ENCODE measurements at regions not wholly inside any gene's neighbourhood (a gene's known extent, or its start where the extent isn't known, plus 50 kb on each side); places are given as distances from the start of the nearest gene placed in this dataset.

GRCh38 chr10:33550811-33551210, 216.3 kb upstream of the NRP1 start:
- Histone ChIP-seq H3K4me1 (ENCODE audit: control extremely low read depth in 1 of 4, control insufficient read depth in 4 of 4, insufficient read depth in 4 of 4, low read length in 3 of 4) (no peaks in the 10 kb centered on the region), H3K36me3 (ENCODE audit: control insufficient read depth in 4 of 4, insufficient read depth in 4 of 4, low read length in 3 of 4) (no peaks in the 10 kb centered on the region), H3K9me3 (ENCODE audit: control extremely low read depth in 1 of 5, control insufficient read depth in 4 of 5, insufficient read depth in 2 of 5, low read depth in 1 of 5, low read length in 4 of 5) (peaks cover 0 to 2% (median 0%) of the 10 kb centered on the region in 5 experiments), H3K4me3 (ENCODE audit: control insufficient read depth in 1 of 7, extremely low read depth in 1 of 7, insufficient read depth in 4 of 7, low read depth in 2 of 7, low read length in 6 of 7) (no peak overlapping the region), H3K27me3 (replicated peaks in 2 of 5; ENCODE audit: control insufficient read depth in 4 of 5, insufficient read depth in 5 of 5, low read length in 4 of 5) (peaks cover 0 to 12% (median 6%) of the 10 kb centered on the region in 5 experiments), H3K27ac (ENCODE audit: insufficient read depth in 1 of 2, low read depth in 1 of 2, low read length in 2 of 2, poor library complexity in 1 of 2, severe bottlenecking in 2 of 2) (no peak overlapping the region)
- DNase-seq: no peak
- ChIA-PET POLR2A (no interaction called here), CTCF (no interaction called here)
- WGBS (ENCODE audit: insufficient coverage): 100% methylated on average over 1 of the region's 1 CpG

- 90% methylated on average over 2 of the region's 2 CpGs for WGBS (ENCODE audit: insufficient coverage)
- no peak for DNase-seq
- Histone ChIP-seq H3K27ac (ENCODE audit: insufficient read depth in 1 of 2, low read depth in 1 of 2, low read length in 2 of 2, poor library complexity in 1 of 2, severe bottlenecking in 2 of 2) (no peak overlapping the region), H3K27me3 (replicated peaks in 2 of 5; ENCODE audit: control insufficient read depth in 4 of 5, insufficient read depth in 5 of 5, low read length in 4 of 5) (peaks cover 0 to 6% (median under 1%) of the 10 kb centered on the region in 5 experiments), H3K4me1 (ENCODE audit: control extremely low read depth in 1 of 4, control insufficient read depth in 4 of 4, insufficient read depth in 4 of 4, low read length in 3 of 4) (no peaks in the 10 kb centered on the region), H3K4me3 (ENCODE audit: control insufficient read depth in 1 of 7, extremely low read depth in 1 of 7, insufficient read depth in 4 of 7, low read depth in 2 of 7, low read length in 6 of 7) (no peak overlapping the region), H3K36me3 (ENCODE audit: control insufficient read depth in 4 of 4, insufficient read depth in 4 of 4, low read length in 3 of 4) (no peaks in the 10 kb centered on the region), H3K9me3 (ENCODE audit: control extremely low read depth in 1 of 5, control insufficient read depth in 4 of 5, insufficient read depth in 2 of 5, low read depth in 1 of 5, low read length in 4 of 5) (peaks cover 0 to 2% (median 1%) of the 10 kb centered on the region in 5 experiments)
- ChIA-PET POLR2A (no interaction called here), CTCF (no interaction called here)
Observed at GRCh38 chr10:33547976-33548375, 213.5 kb upstream of the NRP1 start.

GRCh38 chr10:33546031-33546430, 211.6 kb upstream of the NRP1 start:
- H3K27me3 ChIP-seq (replicated peaks in 2 of 5; ENCODE audit: control insufficient read depth in 4 of 5, insufficient read depth in 5 of 5, low read length in 4 of 5): peaks cover 0 to 4% (median 0%) of the 10 kb centered on the region in 5 experiments
- DNase-seq: no peak
- no peak overlapping the region for H3K4me3 ChIP-seq (ENCODE audit: control insufficient read depth in 1 of 7, extremely low read depth in 1 of 7, insufficient read depth in 4 of 7, low read depth in 2 of 7, low read length in 6 of 7)
- H3K4me1 ChIP-seq (ENCODE audit: control extremely low read depth in 1 of 4, control insufficient read depth in 4 of 4, insufficient read depth in 4 of 4, low read length in 3 of 4): no peaks in the 10 kb centered on the region
- no peak overlapping the region for H3K27ac ChIP-seq (ENCODE audit: insufficient read depth in 1 of 2, low read depth in 1 of 2, low read length in 2 of 2, poor library complexity in 1 of 2, severe bottlenecking in 2 of 2)
- ChIA-PET CTCF (no interaction called here), POLR2A (no interaction called here)
- 100% methylated on average over 1 of the region's 1 CpG for whole genome bisulfite sequencing (ENCODE audit: insufficient coverage)
- H3K36me3 ChIP-seq (ENCODE audit: control insufficient read depth in 4 of 4, insufficient read depth in 4 of 4, low read length in 3 of 4): no peaks in the 10 kb centered on the region
- peaks cover 0 to 2% (median 0%) of the 10 kb centered on the region in 5 experiments for H3K9me3 ChIP-seq (ENCODE audit: control extremely low read depth in 1 of 5, control insufficient read depth in 4 of 5, insufficient read depth in 2 of 5, low read depth in 1 of 5, low read length in 4 of 5)

GRCh38 chr10:33542752-33543505, 208.5 kb upstream of the NRP1 start:
- Histone ChIP-seq H3K27ac (ENCODE audit: insufficient read depth in 1 of 2, low read depth in 1 of 2, low read length in 2 of 2, poor library complexity in 1 of 2, severe bottlenecking in 2 of 2) (no peak overlapping the region), H3K4me1 (ENCODE audit: control extremely low read depth in 1 of 4, control insufficient read depth in 4 of 4, insufficient read depth in 4 of 4, low read length in 3 of 4) (no peaks in the 10 kb centered on the region), H3K9me3 (ENCODE audit: control extremely low read depth in 1 of 5, control insufficient read depth in 4 of 5, insufficient read depth in 2 of 5, low read depth in 1 of 5, low read length in 4 of 5) (peaks cover 0 to 2% (median 0%) of the 10 kb centered on the region in 5 experiments), H3K27me3 (replicated peaks in 2 of 5; ENCODE audit: control insufficient read depth in 4 of 5, insufficient read depth in 5 of 5, low read length in 4 of 5) (peaks cover 0 to 6% (median 2%) of the 10 kb centered on the region in 5 experiments), H3K4me3 (ENCODE audit: control insufficient read depth in 1 of 7, extremely low read depth in 1 of 7, insufficient read depth in 4 of 7, low read depth in 2 of 7, low read length in 6 of 7) (no peak overlapping the region), H3K36me3 (ENCODE audit: control insufficient read depth in 4 of 4, insufficient read depth in 4 of 4, low read length in 3 of 4) (no peaks in the 10 kb centered on the region)
- POLR2A ChIA-PET: no interaction called here
- no peak for DNase-seq
- CTCF ChIA-PET: no interaction called here
- no CpG with 5 or more reads among the region's 2 CpGs for WGBS (ENCODE audit: insufficient coverage)

- Histone ChIP-seq H3K36me3 (ENCODE audit: control insufficient read depth in 4 of 4, insufficient read depth in 4 of 4, low read length in 3 of 4) (no peaks in the 10 kb centered on the region), H3K27ac (ENCODE audit: insufficient read depth in 1 of 2, low read depth in 1 of 2, low read length in 2 of 2, poor library complexity in 1 of 2, severe bottlenecking in 2 of 2) (no peak overlapping the region), H3K27me3 (replicated peaks in 2 of 5; ENCODE audit: control insufficient read depth in 4 of 5, insufficient read depth in 5 of 5, low read length in 4 of 5) (peaks cover 0 to 6% (median 4%) of the 10 kb centered on the region in 5 experiments), H3K9me3 (ENCODE audit: control extremely low read depth in 1 of 5, control insufficient read depth in 4 of 5, insufficient read depth in 2 of 5, low read depth in 1 of 5, low read length in 4 of 5) (peaks cover 0 to 2% (median 0%) of the 10 kb centered on the region in 5 experiments), H3K4me3 (ENCODE audit: control insufficient read depth in 1 of 7, extremely low read depth in 1 of 7, insufficient read depth in 4 of 7, low read depth in 2 of 7, low read length in 6 of 7) (no peak overlapping the region), H3K4me1 (ENCODE audit: control extremely low read depth in 1 of 4, control insufficient read depth in 4 of 4, insufficient read depth in 4 of 4, low read length in 3 of 4) (no peaks in the 10 kb centered on the region)
- ChIA-PET POLR2A (no interaction called here), CTCF (no interaction called here)
- WGBS (ENCODE audit: insufficient coverage): 93% methylated on average over 3 of the region's 4 CpGs
- no peak for DNase-seq
Observed at GRCh38 chr10:33539116-33539515, 204.6 kb upstream of the NRP1 start.

GRCh38 chr10:33537066-33537465, 202.6 kb upstream of the NRP1 start:
- no peak for DNase-seq
- H3K27ac ChIP-seq (ENCODE audit: insufficient read depth in 1 of 2, low read depth in 1 of 2, low read length in 2 of 2, poor library complexity in 1 of 2, severe bottlenecking in 2 of 2): no peak overlapping the region
- no peak overlapping the region for H3K4me3 ChIP-seq (ENCODE audit: control insufficient read depth in 1 of 7, extremely low read depth in 1 of 7, insufficient read depth in 4 of 7, low read depth in 2 of 7, low read length in 6 of 7)
- H3K4me1 ChIP-seq (ENCODE audit: control extremely low read depth in 1 of 4, control insufficient read depth in 4 of 4, insufficient read depth in 4 of 4, low read length in 3 of 4): no peaks in the 10 kb centered on the region
- H3K9me3 ChIP-seq (ENCODE audit: control extremely low read depth in 1 of 5, control insufficient read depth in 4 of 5, insufficient read depth in 2 of 5, low read depth in 1 of 5, low read length in 4 of 5): no peaks in the 10 kb centered on the region
- WGBS (ENCODE audit: insufficient coverage): no CpG with 5 or more reads among the region's 1 CpG
- peaks cover 0 to 9% (median 4%) of the 10 kb centered on the region in 5 experiments for H3K27me3 ChIP-seq (replicated peaks in 2 of 5; ENCODE audit: control insufficient read depth in 4 of 5, insufficient read depth in 5 of 5, low read length in 4 of 5)
- ChIA-PET POLR2A (no interaction called here), CTCF (no interaction called here)
- H3K36me3 ChIP-seq (ENCODE audit: control insufficient read depth in 4 of 4, insufficient read depth in 4 of 4, low read length in 3 of 4): no peaks in the 10 kb centered on the region

GRCh38 chr10:33536508-33536907, 202.0 kb upstream of the NRP1 start:
- DNase-seq: no peak
- H3K27ac ChIP-seq (ENCODE audit: insufficient read depth in 1 of 2, low read depth in 1 of 2, low read length in 2 of 2, poor library complexity in 1 of 2, severe bottlenecking in 2 of 2): no peak overlapping the region
- no peaks in the 10 kb centered on the region for H3K36me3 ChIP-seq (ENCODE audit: control insufficient read depth in 4 of 4, insufficient read depth in 4 of 4, low read length in 3 of 4)
- WGBS (ENCODE audit: insufficient coverage): 100% methylated on average over 3 of the region's 3 CpGs
- ChIA-PET CTCF (no interaction called here), POLR2A (no interaction called here)
- H3K4me3 ChIP-seq (ENCODE audit: control insufficient read depth in 1 of 7, extremely low read depth in 1 of 7, insufficient read depth in 4 of 7, low read depth in 2 of 7, low read length in 6 of 7): no peak overlapping the region
- peaks cover 0 to 9% (median 4%) of the 10 kb centered on the region in 5 experiments for H3K27me3 ChIP-seq (replicated peaks in 2 of 5; ENCODE audit: control insufficient read depth in 4 of 5, insufficient read depth in 5 of 5, low read length in 4 of 5)
- H3K4me1 ChIP-seq (ENCODE audit: control extremely low read depth in 1 of 4, control insufficient read depth in 4 of 4, insufficient read depth in 4 of 4, low read length in 3 of 4): no peaks in the 10 kb centered on the region
- H3K9me3 ChIP-seq (ENCODE audit: control extremely low read depth in 1 of 5, control insufficient read depth in 4 of 5, insufficient read depth in 2 of 5, low read depth in 1 of 5, low read length in 4 of 5): no peaks in the 10 kb centered on the region

Data from common myeloid progenitor, CD34-positive (primary cell).